SU-DHL-6 (cell line): ENCODE measurements at regions not wholly inside any gene's neighbourhood (a gene's known extent, or its start where the extent isn't known, plus 50 kb on each side); places are given as distances from the start of the nearest gene placed in this dataset.

Experiments used
- H2AFZ ChIP-seq: fragments of 200-600 bp; sonication (generic); 2 replicates; pipeline ENCODE4 v1.6.1; 2014; ENCODE audit warnings: low read depth, mild to moderate bottlenecking, moderate library complexity, mixed read lengths, antibody characterized with exemption, low read length; ENCODE audit not compliant: severe bottlenecking
- H3F3A ChIP-seq: fragments of 200-600 bp; shearing (Covaris generic); 2 replicates; pipeline ENCODE4 v1.6.0; 2016; ENCODE audit warnings: antibody characterized with exemption, mild to moderate bottlenecking; ENCODE audit not compliant: insufficient read depth
- H3K27ac ChIP-seq: fragments of 200-600 bp; sonication (generic); 2 replicates; pipeline ENCODE4 v1.5.1; 2016; ENCODE audit warnings: low read depth, mild to moderate bottlenecking, low read length, moderate library complexity, mixed read lengths
- H3K27me3 ChIP-seq: fragments of 200-600 bp; sonication (generic), shearing (Covaris generic); 2 replicates; pipeline ENCODE4 v1.6.0; 2014; ENCODE audit warnings: mild to moderate bottlenecking, low read length
- H3K36me3 ChIP-seq: fragments of 200-600 bp; sonication (generic); 2 replicates; pipeline ENCODE4 v1.6.1; 2014; ENCODE audit warnings: mild to moderate bottlenecking, low read length, mixed read lengths
- H3K4me2 ChIP-seq: fragments of 300-600, 200-600 bp; shearing (Covaris generic), sonication (generic); 2 replicates; pipeline ENCODE4 v1.6.0; 2014; ENCODE audit warnings: low read length, low read depth, mild to moderate bottlenecking; ENCODE audit not compliant: poor library complexity, severe bottlenecking
- H3K4me3 ChIP-seq: fragments of 200-600 bp; sonication (generic); 2 replicates; pipeline ENCODE4 v1.5.1; 2014; ENCODE audit warnings: antibody characterized with exemption, low read length, mild to moderate bottlenecking, mixed read lengths; ENCODE audit not compliant: insufficient read depth, poor library complexity, severe bottlenecking
- H3K79me2 ChIP-seq: fragments of 200-600 bp; sonication (generic); 2 replicates; pipeline ENCODE4 v1.6.1; 2014; ENCODE audit warnings: mild to moderate bottlenecking, low read length, moderate library complexity; ENCODE audit not compliant: insufficient read depth
- H3K9ac ChIP-seq: fragments of 200-600 bp; sonication (generic); 2 replicates; pipeline ENCODE4 v1.7.0; 2014; ENCODE audit warnings: mild to moderate bottlenecking, low read length
- H3K9me2 ChIP-seq: fragments of 200-600 bp; sonication (generic); replicated peaks from 2 replicates; pipeline ENCODE4 v1.6.1; 2014; ENCODE audit warnings: low read length; ENCODE audit not compliant: insufficient read depth
- H3K9me3 ChIP-seq: fragments of 200-600 bp; sonication (generic); 2 replicates; pipeline ENCODE4 v1.6.1; 2014; ENCODE audit warnings: low read length, mixed read lengths; ENCODE audit not compliant: insufficient read depth
- H4K20me1 ChIP-seq: fragments of 200-600 bp; sonication (generic); 2 replicates; pipeline ENCODE4 v1.6.1; 2014; ENCODE audit warnings: low read depth, mild to moderate bottlenecking, antibody characterized with exemption, low read length, moderate library complexity, mixed read lengths
- EZH2phosphoT487 ChIP-seq: fragments of 200-600 bp; sonication (generic), shearing (Covaris generic); conservative IDR thresholded peaks from 2 replicates; pipeline ENCODE4 v1.6.1; 2018; ENCODE audit warnings: mild to moderate bottlenecking, antibody characterized with exemption, low read length, moderate library complexity, mixed read lengths
- TF ChIP-seq, protein P1 (sequence below): fragments of 200-600 bp; sonication (generic); IDR thresholded peaks from one replicate; pipeline ENCODE4 v1.5.1; 2017; ENCODE audit warnings: antibody characterized with exemption, mild to moderate bottlenecking, low read length, moderate library complexity; ENCODE audit not compliant: insufficient read depth, poor library complexity, severe bottlenecking

DNA sequence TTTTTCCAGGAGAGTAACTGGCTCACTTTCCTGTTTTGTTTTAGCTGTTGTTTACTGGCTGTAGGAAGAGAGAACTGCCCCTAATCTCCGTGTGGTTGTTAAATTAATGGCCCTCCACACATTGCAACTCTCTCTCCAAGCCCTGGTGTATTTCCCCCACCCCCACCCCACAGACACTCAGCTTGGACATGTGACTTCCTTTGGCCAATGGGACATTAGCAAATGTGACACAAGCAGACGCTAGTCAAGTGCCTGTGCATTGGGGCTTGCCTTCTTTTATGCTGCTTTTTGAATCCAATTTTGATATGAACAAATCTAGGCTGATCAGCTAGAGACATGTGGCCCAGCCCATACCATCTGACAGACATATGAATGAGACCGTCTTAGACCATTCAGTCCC lies 59.6 kb upstream of the TAB3 start:
- Histone ChIP-seq H3K36me3 (no peaks in the 10 kb centered on the region), H3K4me3 (no peak overlapping the region), H3K9ac (no peak overlapping the region), H3K4me2 (no peak overlapping the region), H3K27ac (no peak overlapping the region), H3K9me3 (no peaks in the 10 kb centered on the region), H3K27me3 (no peaks in the 10 kb centered on the region), H3K9me2 (no peaks in the 10 kb centered on the region), H3F3A (no peaks in the 10 kb centered on the region), H4K20me1 (no peaks in the 10 kb centered on the region), H3K79me2 (no peaks in the 10 kb centered on the region), H2AFZ (no peak overlapping the region)
- no peak for TF ChIP-seq EZH2phosphoT487
- TF ChIP-seq, protein P1, sequence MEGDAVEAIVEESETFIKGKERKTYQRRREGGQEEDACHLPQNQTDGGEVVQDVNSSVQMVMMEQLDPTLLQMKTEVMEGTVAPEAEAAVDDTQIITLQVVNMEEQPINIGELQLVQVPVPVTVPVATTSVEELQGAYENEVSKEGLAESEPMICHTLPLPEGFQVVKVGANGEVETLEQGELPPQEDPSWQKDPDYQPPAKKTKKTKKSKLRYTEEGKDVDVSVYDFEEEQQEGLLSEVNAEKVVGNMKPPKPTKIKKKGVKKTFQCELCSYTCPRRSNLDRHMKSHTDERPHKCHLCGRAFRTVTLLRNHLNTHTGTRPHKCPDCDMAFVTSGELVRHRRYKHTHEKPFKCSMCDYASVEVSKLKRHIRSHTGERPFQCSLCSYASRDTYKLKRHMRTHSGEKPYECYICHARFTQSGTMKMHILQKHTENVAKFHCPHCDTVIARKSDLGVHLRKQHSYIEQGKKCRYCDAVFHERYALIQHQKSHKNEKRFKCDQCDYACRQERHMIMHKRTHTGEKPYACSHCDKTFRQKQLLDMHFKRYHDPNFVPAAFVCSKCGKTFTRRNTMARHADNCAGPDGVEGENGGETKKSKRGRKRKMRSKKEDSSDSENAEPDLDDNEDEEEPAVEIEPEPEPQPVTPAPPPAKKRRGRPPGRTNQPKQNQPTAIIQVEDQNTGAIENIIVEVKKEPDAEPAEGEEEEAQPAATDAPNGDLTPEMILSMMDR = no peak

DNA sequence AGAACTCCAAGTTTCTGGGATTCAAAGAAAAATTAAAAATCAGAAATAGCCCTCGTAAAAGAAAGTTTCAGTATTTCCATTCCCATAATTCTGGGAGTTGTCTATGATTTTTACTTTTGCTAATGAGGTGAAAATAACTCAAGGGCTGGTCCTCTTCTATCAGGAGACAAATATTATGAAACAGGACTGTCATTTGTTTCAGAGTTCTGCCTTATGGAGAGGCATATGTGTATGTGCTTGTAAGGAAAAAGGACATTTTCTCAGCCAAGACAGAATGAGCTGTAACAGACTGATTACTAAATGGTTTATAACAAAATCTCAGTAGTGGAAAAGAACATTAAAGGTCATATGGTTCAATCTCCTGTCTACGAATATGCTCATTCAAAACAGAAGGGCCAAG lies 59.0 kb upstream of the TAB3 start:
- no peaks in the 10 kb centered on the region for H4K20me1 ChIP-seq
- TF ChIP-seq, protein P1 = no peak
- TF ChIP-seq EZH2phosphoT487 = no peak
- H3K9me2 ChIP-seq = no peaks in the 10 kb centered on the region
- H3K27ac ChIP-seq = no peak overlapping the region
- no peaks in the 10 kb centered on the region for H3K79me2 ChIP-seq
- no peaks in the 10 kb centered on the region for H3K36me3 ChIP-seq
- H3F3A ChIP-seq = no peaks in the 10 kb centered on the region
- H3K27me3 ChIP-seq = no peaks in the 10 kb centered on the region
- no peak overlapping the region for H3K9ac ChIP-seq
- no peaks in the 10 kb centered on the region for H3K9me3 ChIP-seq
- H2AFZ ChIP-seq = no peak overlapping the region
- no peak overlapping the region for H3K4me2 ChIP-seq
- no peak overlapping the region for H3K4me3 ChIP-seq

DNA sequence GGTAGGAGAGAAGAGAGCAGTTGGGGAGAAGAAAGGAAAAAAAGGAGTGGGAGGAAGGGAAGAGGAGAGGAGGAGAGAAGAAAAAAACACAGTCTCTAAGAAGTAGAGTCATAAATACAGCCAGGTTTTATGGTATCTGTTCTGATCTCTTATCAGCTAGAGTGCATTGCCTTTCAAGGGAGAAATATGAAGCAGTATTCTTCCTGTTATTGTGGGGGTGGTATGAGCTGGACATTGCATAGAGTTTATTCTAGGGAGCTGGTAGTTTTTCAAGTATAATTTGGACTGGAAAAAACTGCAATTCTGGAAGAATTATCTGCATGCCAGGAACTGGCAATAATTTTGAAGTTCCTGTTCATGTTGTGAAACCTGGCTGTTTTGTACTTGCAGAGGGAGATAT lies 54.9 kb upstream of the TAB3 start:
- H3K79me2 ChIP-seq = no peaks in the 10 kb centered on the region
- no peak overlapping the region for H2AFZ ChIP-seq
- TF ChIP-seq, protein P1 = no peak
- no peak for TF ChIP-seq EZH2phosphoT487
- no peaks in the 10 kb centered on the region for H3F3A ChIP-seq
- no peaks in the 10 kb centered on the region for H4K20me1 ChIP-seq
- H3K4me3 ChIP-seq = no peak overlapping the region
- no peak overlapping the region for H3K27ac ChIP-seq
- H3K27me3 ChIP-seq = no peaks in the 10 kb centered on the region
- H3K9me2 ChIP-seq = no peaks in the 10 kb centered on the region
- no peak overlapping the region for H3K4me2 ChIP-seq
- H3K9ac ChIP-seq = no peak overlapping the region
- H3K36me3 ChIP-seq = no peaks in the 10 kb centered on the region
- H3K9me3 ChIP-seq = no peaks in the 10 kb centered on the region

DNA sequence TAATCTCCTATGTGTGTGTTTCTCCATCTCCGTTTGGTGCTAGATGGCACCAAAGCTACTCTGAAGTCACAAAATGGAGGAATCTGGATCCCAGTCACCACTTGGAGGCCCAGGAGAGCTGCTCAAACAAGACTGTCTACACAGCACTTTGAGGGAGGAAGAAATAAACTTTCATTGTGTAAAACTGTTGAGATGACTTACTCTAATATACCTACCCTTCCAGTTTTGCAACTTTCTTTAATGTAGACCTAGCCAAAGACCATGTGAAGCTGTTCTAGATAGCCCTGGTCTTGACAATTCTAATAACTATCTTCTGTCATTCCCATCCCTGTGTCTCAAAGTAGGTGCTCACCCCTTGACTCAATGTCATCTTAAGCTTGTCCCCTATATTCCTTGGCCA lies 52.8 kb upstream of the TAB3 start:
- Histone ChIP-seq H3K9me3 (no peaks in the 10 kb centered on the region), H4K20me1 (no peaks in the 10 kb centered on the region), H2AFZ (no peak overlapping the region), H3K9me2 (no peaks in the 10 kb centered on the region), H3F3A (no peaks in the 10 kb centered on the region), H3K27ac (no peak overlapping the region), H3K4me3 (no peak overlapping the region), H3K9ac (no peak overlapping the region), H3K79me2 (no peaks in the 10 kb centered on the region), H3K27me3 (no peaks in the 10 kb centered on the region), H3K4me2 (no peak overlapping the region), H3K36me3 (no peaks in the 10 kb centered on the region)
- TF ChIP-seq EZH2phosphoT487 = no peak
- TF ChIP-seq, protein P1 = no peak
